ENCODE measurements at regions not wholly inside any gene's neighbourhood (a gene's known extent, or its start where the extent isn't known, plus 50 kb on each side); places are given as distances from the start of the nearest gene placed in this dataset.

DNA sequence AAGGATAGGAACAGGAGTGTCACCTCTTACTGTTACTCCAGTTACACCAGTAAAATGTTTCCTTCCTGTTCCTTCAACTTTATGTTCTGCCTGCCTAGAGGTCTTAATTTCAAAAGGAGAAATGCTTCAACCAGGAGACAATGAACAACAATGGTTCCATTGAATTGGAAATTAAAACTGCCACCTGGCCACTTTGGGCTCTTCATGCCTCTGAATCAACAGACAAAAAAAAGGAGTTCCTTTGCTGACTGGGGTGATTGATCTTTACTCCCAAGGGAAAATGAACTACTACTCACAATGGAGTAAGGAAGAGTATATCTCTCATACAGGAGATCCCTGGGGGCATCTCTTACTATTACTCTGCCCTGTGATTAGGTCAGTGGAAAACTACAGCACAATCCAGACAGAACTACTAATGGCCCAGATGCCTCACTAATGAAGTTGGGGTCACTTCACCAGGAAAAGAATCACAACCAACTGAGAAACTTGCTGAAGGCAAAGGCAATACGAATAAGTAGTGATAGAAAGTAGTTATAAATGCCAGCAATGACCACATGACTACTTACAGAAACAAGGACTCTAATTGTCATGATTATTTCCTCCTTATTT is 76.6 kb upstream of the PRDX6 start:
- H3K4me2 ChIP-seq (ENCODE audit: control insufficient read depth, insufficient read depth), result no peak overlapping the region
- H2AFZ ChIP-seq (ENCODE audit: control insufficient read depth, low read depth, low read length), result no peak overlapping the region
- peaks cover 18% of the 10 kb centered on the region for H3K4me1 ChIP-seq (ENCODE audit: control insufficient read depth, insufficient read depth, low read length)
- H3K36me3 ChIP-seq (ENCODE audit: control insufficient read depth in 2 of 2, insufficient read depth in 2 of 2, low read length in 1 of 2), result no peaks in the 10 kb centered on the region; a peak in 1 of 4 replicates
- DNase-seq (ENCODE audit: low read depth, low spot score) (no peak), ATAC-seq (no peak), FAIRE-seq (no peak)
- in situ Hi-C loops (cut with MboI) (no loop called here), intact Hi-C loops (cut with micrococcal nuclease; ENCODE audit: unreplicated experiment) (no loop called here)
- CTCF ChIA-PET, result no interaction called here
- H3K27me3 ChIP-seq (replicated peaks in 1 of 2; ENCODE audit: control insufficient read depth in 2 of 2, insufficient read depth in 2 of 2, low read length in 1 of 2), result no peaks in the 10 kb centered on the region
- WGBS (ENCODE audit: insufficient coverage, insufficient replicate concordance, low lambda C conversion rate, missing lambda C conversion rate), result 86% methylated on average over 1 of the region's 1 CpG
- H3K9me3 ChIP-seq (replicated peaks; ENCODE audit: control insufficient read depth, insufficient read depth, low read length), result no peaks in the 10 kb centered on the region; the same call in 2 of the 3 replicates
- H3K9ac ChIP-seq (ENCODE audit: control insufficient read depth, insufficient read depth, low read length), result no peak overlapping the region
- TF ChIP-seq NBN (IDR thresholded peaks at IDR 0.05) (no peak), CHD1 (IDR thresholded peaks at IDR 0.05; ENCODE audit: low read depth, low read length) (no peak), RUNX3 (IDR thresholded peaks at IDR 0.05; ENCODE audit: low read length) (no peak), POLR2A (IDR thresholded peaks at IDR 0.05; ENCODE audit: low read depth, low read length) (no peak)
- TF ChIP-seq, protein P1, sequence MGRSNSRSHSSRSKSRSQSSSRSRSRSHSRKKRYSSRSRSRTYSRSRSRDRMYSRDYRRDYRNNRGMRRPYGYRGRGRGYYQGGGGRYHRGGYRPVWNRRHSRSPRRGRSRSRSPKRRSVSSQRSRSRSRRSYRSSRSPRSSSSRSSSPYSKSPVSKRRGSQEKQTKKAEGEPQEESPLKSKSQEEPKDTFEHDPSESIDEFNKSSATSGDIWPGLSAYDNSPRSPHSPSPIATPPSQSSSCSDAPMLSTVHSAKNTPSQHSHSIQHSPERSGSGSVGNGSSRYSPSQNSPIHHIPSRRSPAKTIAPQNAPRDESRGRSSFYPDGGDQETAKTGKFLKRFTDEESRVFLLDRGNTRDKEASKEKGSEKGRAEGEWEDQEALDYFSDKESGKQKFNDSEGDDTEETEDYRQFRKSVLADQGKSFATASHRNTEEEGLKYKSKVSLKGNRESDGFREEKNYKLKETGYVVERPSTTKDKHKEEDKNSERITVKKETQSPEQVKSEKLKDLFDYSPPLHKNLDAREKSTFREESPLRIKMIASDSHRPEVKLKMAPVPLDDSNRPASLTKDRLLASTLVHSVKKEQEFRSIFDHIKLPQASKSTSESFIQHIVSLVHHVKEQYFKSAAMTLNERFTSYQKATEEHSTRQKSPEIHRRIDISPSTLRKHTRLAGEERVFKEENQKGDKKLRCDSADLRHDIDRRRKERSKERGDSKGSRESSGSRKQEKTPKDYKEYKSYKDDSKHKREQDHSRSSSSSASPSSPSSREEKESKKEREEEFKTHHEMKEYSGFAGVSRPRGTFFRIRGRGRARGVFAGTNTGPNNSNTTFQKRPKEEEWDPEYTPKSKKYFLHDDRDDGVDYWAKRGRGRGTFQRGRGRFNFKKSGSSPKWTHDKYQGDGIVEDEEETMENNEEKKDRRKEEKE (IDR thresholded peaks at IDR 0.05), result no peak
- TF ChIP-seq, protein P2, sequence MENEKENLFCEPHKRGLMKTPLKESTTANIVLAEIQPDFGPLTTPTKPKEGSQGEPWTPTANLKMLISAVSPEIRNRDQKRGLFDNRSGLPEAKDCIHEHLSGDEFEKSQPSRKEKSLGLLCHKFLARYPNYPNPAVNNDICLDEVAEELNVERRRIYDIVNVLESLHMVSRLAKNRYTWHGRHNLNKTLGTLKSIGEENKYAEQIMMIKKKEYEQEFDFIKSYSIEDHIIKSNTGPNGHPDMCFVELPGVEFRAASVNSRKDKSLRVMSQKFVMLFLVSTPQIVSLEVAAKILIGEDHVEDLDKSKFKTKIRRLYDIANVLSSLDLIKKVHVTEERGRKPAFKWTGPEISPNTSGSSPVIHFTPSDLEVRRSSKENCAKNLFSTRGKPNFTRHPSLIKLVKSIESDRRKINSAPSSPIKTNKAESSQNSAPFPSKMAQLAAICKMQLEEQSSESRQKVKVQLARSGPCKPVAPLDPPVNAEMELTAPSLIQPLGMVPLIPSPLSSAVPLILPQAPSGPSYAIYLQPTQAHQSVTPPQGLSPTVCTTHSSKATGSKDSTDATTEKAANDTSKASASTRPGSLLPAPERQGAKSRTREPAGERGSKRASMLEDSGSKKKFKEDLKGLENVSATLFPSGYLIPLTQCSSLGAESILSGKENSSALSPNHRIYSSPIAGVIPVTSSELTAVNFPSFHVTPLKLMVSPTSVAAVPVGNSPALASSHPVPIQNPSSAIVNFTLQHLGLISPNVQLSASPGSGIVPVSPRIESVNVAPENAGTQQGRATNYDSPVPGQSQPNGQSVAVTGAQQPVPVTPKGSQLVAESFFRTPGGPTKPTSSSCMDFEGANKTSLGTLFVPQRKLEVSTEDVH (IDR thresholded peaks at IDR 0.05; ENCODE audit: low read depth, partially characterized antibody), result no peak
- TF ChIP-seq, protein P3, sequence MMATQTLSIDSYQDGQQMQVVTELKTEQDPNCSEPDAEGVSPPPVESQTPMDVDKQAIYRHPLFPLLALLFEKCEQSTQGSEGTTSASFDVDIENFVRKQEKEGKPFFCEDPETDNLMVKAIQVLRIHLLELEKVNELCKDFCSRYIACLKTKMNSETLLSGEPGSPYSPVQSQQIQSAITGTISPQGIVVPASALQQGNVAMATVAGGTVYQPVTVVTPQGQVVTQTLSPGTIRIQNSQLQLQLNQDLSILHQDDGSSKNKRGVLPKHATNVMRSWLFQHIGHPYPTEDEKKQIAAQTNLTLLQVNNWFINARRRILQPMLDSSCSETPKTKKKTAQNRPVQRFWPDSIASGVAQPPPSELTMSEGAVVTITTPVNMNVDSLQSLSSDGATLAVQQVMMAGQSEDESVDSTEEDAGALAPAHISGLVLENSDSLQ (IDR thresholded peaks at IDR 0.05), result no peak
- TF ChIP-seq, protein P4, sequence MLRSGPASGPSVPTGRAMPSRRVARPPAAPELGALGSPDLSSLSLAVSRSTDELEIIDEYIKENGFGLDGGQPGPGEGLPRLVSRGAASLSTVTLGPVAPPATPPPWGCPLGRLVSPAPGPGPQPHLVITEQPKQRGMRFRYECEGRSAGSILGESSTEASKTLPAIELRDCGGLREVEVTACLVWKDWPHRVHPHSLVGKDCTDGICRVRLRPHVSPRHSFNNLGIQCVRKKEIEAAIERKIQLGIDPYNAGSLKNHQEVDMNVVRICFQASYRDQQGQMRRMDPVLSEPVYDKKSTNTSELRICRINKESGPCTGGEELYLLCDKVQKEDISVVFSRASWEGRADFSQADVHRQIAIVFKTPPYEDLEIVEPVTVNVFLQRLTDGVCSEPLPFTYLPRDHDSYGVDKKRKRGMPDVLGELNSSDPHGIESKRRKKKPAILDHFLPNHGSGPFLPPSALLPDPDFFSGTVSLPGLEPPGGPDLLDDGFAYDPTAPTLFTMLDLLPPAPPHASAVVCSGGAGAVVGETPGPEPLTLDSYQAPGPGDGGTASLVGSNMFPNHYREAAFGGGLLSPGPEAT (IDR thresholded peaks at IDR 0.05; ENCODE audit: low read depth), result no peak
- no peaks in the 10 kb centered on the region for H3K79me2 ChIP-seq (ENCODE audit: control insufficient read depth, insufficient read depth, low read length)
- no peak overlapping the region for H3K27ac ChIP-seq (ENCODE audit: control insufficient read depth, insufficient read depth)
- SMC1A ChIA-PET (ENCODE audit: uncharacterized antibody, unreplicated experiment), result no interaction called here
- BruUV-seq (replicated peaks), result no TSS peak
- POLR2A ChIA-PET, result interaction anchor here (1.3 kb wide), 1 partner anchor 204 kb away, joined by 3 read pairs; no protein-coding TSS in a partner anchor
- no peak overlapping the region for H3K4me3 ChIP-seq
- RAD21 ChIA-PET (ENCODE audit: unreplicated experiment), result no interaction called here
- H4K20me1 ChIP-seq (ENCODE audit: control insufficient read depth, insufficient read depth), result no peaks in the 10 kb centered on the region

Data from GM12878 (cell line).